Right ventricle myocardium superior (tissue), 1 donor: ENCODE measurements at regions not wholly inside any gene's neighbourhood (a gene's known extent, or its start where the extent isn't known, plus 50 kb on each side); places are given as distances from the start of the nearest gene placed in this dataset.
"Not testable (repeated sequence)": the region's sequence is repeated elsewhere in the genome, so short reads cannot be mapped to it uniquely, and the experiment has no call there.

ENCODE experiments used
- ATAC-seq: fragments of 200-7000 bp; cut with Tn5 transposase; one replicate; pipeline ENCODE4 v1.9.1; 2020; ENCODE audit warnings: mild to moderate bottlenecking; ENCODE audit not compliant: poor library complexity
- DNase-seq: peaks from one replicate; pipeline ENCODE4 v3.0.0-alpha.2; 2020
- intact Hi-C: fragments of 100-400 bp; cut with DNase I; formaldehyde crosslinking; loops from one replicate; pipeline ENCODE4 v1.11.2; 2022
- donor health status: DM: no; HTN: yes; CAD: no; lungs with severe emphysema.

- DNase-seq = no peak
- ATAC-seq = no peak
- intact Hi-C loops = no loop called here
These were observed 632.9 kb downstream of the CCDC85A start for GRCh38 chr2:56816666-56817065.

GRCh38 chr2:56831780-56832179, 648.0 kb downstream of the CCDC85A start:
- intact Hi-C loops = no loop called here
- DNase-seq = no peak
- ATAC-seq = no peak

- no peak for DNase-seq
- no peak for ATAC-seq
- intact Hi-C loops = no loop called here
These were observed 650.9 kb downstream of the CCDC85A start for GRCh38 chr2:56834686-56835085.

- DNase-seq, ATAC-seq, intact Hi-C loops: not testable (repeated sequence)
These were observed 656.2 kb downstream of the CCDC85A start for GRCh38 chr2:56840009-56840408.

DNA sequence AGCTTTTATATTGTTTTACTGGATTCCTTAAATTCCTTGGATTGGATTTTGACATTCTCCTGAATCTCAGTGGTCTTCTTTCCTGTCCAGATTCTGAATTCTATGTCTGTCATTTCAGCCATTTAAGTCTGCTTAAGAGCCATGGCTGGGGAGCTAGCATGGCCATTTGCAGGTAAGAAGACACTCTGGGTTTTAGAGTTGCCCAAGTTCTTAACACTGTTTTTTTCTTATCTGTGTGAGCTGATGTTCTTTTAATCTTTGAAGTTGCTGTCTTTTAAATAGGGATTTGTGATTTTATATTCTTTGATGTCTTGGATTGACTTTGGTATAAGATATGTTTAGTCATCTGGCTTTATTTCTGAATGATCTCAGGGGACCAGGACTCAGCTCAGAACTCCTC, 677.2 kb downstream of the CCDC85A start:
- DNase-seq (no peak), ATAC-seq (no peak)
- intact Hi-C loops = no loop called here

- intact Hi-C loops = no loop called here
- ATAC-seq = no peak
- no peak for DNase-seq
These were observed 687.9 kb downstream of the CCDC85A start for GRCh38 chr2:56871644-56872043.

DNA sequence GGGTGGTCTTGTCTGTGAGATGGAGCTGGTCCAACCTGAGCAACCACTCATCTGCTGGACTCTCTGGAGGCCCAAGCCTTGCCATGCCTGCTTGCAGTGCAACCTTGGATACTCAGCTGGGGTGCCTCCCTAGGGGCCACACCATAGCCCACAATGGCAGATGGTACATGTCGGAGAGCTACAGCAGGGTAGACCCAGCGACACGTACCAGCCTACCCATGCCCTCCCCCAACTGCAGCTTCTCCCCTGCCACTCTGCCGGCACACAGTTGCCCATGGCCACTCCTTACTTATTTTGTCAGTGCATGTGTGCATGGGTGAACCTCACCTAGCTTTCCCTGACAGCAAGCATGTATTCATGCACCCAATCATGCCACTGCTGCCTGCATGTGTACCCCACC, 690.9 kb downstream of the CCDC85A start:
- intact Hi-C loops = no loop called here
- ATAC-seq = no peak
- DNase-seq = no peak

DNA sequence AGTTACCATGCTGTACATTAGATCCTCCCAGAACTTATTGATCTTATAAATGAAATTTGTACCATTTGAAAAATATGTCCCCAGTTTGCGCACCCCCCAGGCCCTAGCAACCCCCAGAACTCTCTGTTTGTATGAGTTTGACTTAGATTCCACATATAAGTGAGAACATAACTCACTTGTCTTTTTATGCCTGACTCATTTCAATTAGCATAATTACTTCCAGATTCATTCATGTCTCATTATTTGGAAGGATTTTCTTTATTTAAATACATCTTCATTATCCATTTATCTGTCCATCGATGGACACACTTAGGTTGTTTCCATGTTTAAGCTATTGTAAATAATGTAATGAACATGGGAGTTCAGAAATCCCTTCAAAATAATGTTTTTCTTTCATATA, 705.9 kb downstream of the CCDC85A start:
- ATAC-seq (no peak), DNase-seq (no peak)
- intact Hi-C loops = no loop called here

GRCh38 chr2:56892382-56892781, 708.6 kb downstream of the CCDC85A start:
- intact Hi-C loops = no loop called here
- no peak for ATAC-seq
- DNase-seq = no peak

DNA sequence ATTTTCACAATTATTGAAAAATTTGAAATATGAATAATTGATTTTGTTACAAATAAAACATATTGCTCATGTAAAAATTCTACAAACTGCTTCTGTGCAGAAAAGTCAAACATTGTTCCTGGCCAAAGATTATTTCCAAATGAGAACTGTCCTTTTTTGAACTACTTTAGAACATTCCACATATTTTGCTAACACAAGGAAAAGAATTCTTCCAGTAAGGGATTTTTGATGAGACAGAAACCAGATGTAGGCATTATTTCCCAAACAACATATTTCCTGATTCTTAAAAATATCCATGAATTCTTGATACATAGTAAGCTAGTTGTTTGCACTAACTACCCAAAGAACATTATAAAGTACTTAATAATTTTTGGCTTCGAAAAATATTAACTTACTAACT, 715.2 kb downstream of the CCDC85A start:
- ATAC-seq (no peak), DNase-seq (no peak)
- intact Hi-C loops = no loop called here

DNA sequence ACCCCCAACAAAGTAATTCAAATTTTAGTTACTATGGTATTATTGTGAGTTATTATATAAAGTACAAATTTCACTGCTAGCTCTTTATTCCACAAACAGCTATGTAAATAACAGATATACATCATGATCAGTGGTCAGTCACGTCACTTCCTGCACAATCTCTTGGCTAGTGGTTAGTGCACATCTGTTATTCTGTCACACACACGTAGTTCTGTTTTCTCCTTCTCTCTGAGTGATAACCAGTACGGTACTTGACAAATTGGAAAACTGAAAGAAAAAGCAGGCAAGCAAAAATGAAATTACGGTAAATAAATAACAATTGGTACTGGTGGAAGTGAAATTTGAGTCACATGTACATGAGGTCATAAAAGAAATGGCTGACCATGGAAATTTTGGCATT, 728.7 kb downstream of the CCDC85A start:
- DNase-seq = no peak
- intact Hi-C loops = no loop called here
- no peak for ATAC-seq

- intact Hi-C loops = no loop called here
- ATAC-seq = no peak
- DNase-seq = no peak
These were observed 735.0 kb downstream of the CCDC85A start for GRCh38 chr2:56918790-56919189.

DNA sequence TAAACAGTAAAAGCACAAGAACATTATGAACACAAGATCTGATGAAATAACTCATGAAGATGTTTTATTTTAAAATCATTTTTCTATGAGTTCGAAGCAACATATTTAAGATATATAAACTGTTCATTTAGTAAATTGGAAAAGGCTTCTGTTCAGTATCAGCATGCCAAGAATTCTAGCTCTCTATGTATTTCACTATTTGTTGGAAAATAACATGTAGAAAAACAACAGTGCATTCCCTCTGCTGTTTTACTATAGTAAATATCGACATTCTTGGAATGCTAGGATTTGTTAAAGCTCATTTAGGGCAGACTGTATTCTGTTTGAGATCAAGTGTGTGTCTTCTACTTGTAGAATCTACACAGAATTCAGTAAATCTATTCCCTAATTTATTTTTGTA, 750.2 kb downstream of the CCDC85A start:
- ATAC-seq (no peak), DNase-seq (no peak)
- intact Hi-C loops = no loop called here

- DNase-seq (no peak), ATAC-seq (no peak)
- intact Hi-C loops = no loop called here
These were observed 751.1 kb downstream of the CCDC85A start for GRCh38 chr2:56934866-56935265.

GRCh38 chr2:56940054-56940453, 756.3 kb downstream of the CCDC85A start:
- intact Hi-C loops = no loop called here
- no peak for DNase-seq
- no peak for ATAC-seq

GRCh38 chr2:56952871-56953270, 769.1 kb downstream of the CCDC85A start:
- ATAC-seq (no peak), DNase-seq (no peak)
- intact Hi-C loops = no loop called here

DNA sequence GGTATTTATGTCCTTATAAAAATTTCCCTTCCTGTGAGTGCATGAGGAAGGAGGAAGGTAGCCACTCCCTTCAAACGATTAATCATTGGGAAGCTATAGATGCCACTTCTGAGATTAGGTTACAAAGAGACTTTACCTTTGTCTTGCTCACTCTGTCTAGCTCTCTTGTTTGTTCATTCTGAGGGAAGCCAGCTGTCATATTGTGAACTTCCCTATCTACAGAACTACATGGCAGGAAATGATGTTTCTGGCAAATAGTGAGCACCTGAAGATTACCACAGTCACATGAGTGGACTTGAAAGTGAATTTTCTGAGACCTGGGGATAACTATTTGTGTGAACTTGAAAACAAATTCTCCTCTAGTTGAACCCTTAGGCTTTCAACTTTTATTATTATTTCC, 776.8 kb downstream of the CCDC85A start:
- intact Hi-C loops = no loop called here
- no peak for ATAC-seq

GRCh38 chr2:56962673-56963072, 778.9 kb downstream of the CCDC85A start:
- ATAC-seq (no peak), DNase-seq (no peak)
- intact Hi-C loops = no loop called here

More for the DNA sequence above, 776.8 kb downstream of the CCDC85A start:
- no peak for DNase-seq

GRCh38 chr2:56969513-56969912, 785.7 kb downstream of the CCDC85A start:
- no peak for ATAC-seq
- intact Hi-C loops = no loop called here
- no peak for DNase-seq

GRCh38 chr2:56971383-56971974, 787.7 kb downstream of the CCDC85A start:
- DNase-seq (no peak), ATAC-seq (no peak)
- intact Hi-C loops = no loop called here

- DNase-seq (no peak), ATAC-seq (no peak)
- intact Hi-C loops = no loop called here
These were observed 797.8 kb downstream of the CCDC85A start for GRCh38 chr2:56981554-56981953.
